ENCODE measurements at regions not wholly inside any gene's neighbourhood (a gene's known extent, or its start where the extent isn't known, plus 50 kb on each side); places are given as distances from the start of the nearest gene placed in this dataset.
"Not testable (repeated sequence)": the region's sequence is repeated elsewhere in the genome, so short reads cannot be mapped to it uniquely, and the experiment has no call there.

- TF ChIP-seq CTCF (IDR thresholded peaks at IDR 0.05; ENCODE audit: borderline replicate concordance, insufficient read depth, low read depth, low read length), result no peak
Measured at GRCh38 chr12:69173368-69173767, 66.0 kb upstream of the CPSF6 start.

GRCh38 chr12:69179786-69180185 is 59.6 kb upstream of the CPSF6 start:
- TF ChIP-seq CTCF (IDR thresholded peaks at IDR 0.05; ENCODE audit: borderline replicate concordance, insufficient read depth, low read depth, low read length), result no peak
- H3K4me3 ChIP-seq (ENCODE audit: low read depth, low read length), result no peak overlapping the region

More at GRCh38 chr12:69173368-69173767, 66.0 kb upstream of the CPSF6 start:
- no peak overlapping the region for H3K4me3 ChIP-seq (ENCODE audit: low read depth, low read length)

GRCh38 chr12:69187572-69187971 is 51.8 kb upstream of the CPSF6 start:
- H3K4me3 ChIP-seq (ENCODE audit: low read depth, low read length), result not testable (repeated sequence)

GRCh38 chr12:69189378-69189978 is 49.9 kb upstream of the CPSF6 start:
- TF ChIP-seq CTCF (IDR thresholded peaks at IDR 0.05; ENCODE audit: borderline replicate concordance, insufficient read depth, low read depth, low read length), result no peak

More at GRCh38 chr12:69189378-69189978, 49.9 kb upstream of the CPSF6 start:
- H3K4me3 ChIP-seq (ENCODE audit: low read depth, low read length), result no peak overlapping the region

Measured in GM12875 (cell line).